GM12873 (cell line): ENCODE measurements at regions not wholly inside any gene's neighbourhood (a gene's known extent, or its start where the extent isn't known, plus 50 kb on each side); places are given as distances from the start of the nearest gene placed in this dataset.

Experiments used
- CTCF ChIP-seq: IDR thresholded peaks from 2 replicates; pipeline ENCODE4 v1.5.1; 2012; ENCODE audit warnings: low read depth, mild to moderate bottlenecking, moderate library complexity, low read length, control low read depth; ENCODE audit not compliant: insufficient read depth; ENCODE audit errors: missing control alignments

DNA sequence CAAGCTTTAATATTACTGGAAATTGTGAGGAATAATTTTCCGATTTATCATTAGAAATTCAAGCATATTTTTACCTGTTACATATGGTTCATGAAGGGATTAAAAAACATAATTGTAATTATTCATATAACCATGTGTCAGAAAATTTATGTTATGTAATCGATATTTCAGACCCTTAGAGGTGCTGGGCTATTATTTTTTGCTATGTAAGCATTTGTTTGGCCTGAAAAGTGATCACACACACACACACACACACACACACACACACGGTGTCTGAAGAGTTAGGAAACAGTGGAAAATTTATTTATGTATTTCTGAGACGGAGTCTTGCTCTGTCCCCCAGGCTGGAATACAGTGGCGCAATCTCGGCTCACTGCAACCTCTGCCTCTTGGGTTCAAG, 375.5 kb downstream of the PTH2R start:
- no peak for TF ChIP-seq CTCF

- TF ChIP-seq CTCF = peak; percentile 10
Observed at GRCh38 chr2:208783184-208783583, 376.6 kb downstream of the PTH2R start.

- TF ChIP-seq CTCF = no peak
Observed at GRCh38 chr2:208791257-208791656, 384.7 kb downstream of the PTH2R start.

- no peak for TF ChIP-seq CTCF
Observed at GRCh38 chr2:208792766-208793165, 386.2 kb downstream of the PTH2R start.

DNA sequence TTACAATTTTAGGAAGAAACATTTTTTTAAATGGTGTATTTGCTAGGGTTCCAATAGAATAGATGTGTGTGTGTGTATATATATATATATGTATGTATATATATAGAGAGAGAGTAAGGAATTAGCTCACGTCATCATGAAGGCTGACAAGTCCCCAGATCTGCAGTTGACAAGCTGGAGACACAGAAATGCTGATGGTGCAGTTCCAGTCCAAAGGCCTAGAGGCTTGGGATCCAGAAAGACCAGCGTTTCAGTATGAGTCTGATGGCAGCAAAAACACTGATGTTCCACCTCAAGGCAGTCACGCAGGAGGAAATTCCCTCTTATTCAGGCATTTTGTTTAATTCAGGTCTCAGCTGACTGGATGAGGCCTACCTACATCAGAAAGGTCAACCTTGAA, 386.8 kb downstream of the PTH2R start:
- no peak for TF ChIP-seq CTCF

DNA sequence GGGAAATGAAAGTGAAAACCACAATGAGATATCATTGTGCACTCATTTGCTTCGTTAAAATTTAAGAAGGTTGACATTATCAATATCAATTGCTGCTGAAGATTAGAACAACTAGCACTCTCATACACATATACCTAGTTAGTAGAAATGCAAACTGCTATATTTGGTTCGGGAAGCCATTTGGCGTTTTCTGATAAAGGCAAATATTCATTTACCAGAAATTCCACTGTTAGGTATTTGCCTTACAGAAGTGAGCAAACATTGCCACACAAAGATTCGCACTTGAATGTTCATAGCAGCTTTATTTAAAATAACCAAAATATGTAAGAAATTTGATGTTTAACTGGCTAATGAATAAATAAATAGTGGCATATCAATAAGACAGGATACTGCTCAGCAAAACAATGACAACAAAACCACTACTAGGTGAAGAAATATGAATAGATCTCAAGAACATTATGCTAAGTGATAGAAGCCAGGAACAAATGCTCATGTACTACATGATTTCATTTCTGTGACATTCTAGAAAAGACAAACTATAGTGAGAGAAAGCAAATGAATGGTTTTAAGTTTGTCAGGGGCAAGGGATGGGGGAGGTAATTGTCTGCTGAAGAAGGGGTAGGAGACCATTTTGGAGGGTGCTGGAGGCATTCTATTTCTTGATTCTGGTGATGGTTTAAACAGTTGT, 387.8 kb downstream of the PTH2R start:
- no peak for TF ChIP-seq CTCF

- no peak for TF ChIP-seq CTCF
Observed at GRCh38 chr2:208798698-208799097, 392.1 kb downstream of the PTH2R start.
